Ishikawa (cell line): ENCODE measurements at regions not wholly inside any gene's neighbourhood (a gene's known extent, or its start where the extent isn't known, plus 50 kb on each side); places are given as distances from the start of the nearest gene placed in this dataset.

Experiments
- CEBPB ChIP-seq: IDR thresholded peaks from 2 replicates; pipeline ENCODE4 v1.6.1; 2012
- CREB1 ChIP-seq: IDR thresholded peaks from 2 replicates; pipeline ENCODE4 v1.6.1; 2012; ENCODE audit warnings: low read depth
- EGR1 ChIP-seq: IDR thresholded peaks from 2 replicates; pipeline ENCODE4 v1.6.1; 2012
- EP300 ChIP-seq: IDR thresholded peaks from 2 replicates; pipeline ENCODE4 v1.6.1; 2012; ENCODE audit warnings: borderline replicate concordance
- FOXM1 ChIP-seq: IDR thresholded peaks from 2 replicates; pipeline ENCODE4 v1.6.1; 2012; ENCODE audit warnings: low read depth, borderline replicate concordance
- NFIC ChIP-seq: IDR thresholded peaks from 2 replicates; pipeline ENCODE4 v1.6.1; 2012
- RAD21 ChIP-seq: IDR thresholded peaks from 2 replicates; pipeline ENCODE4 v1.6.1; 2012; ENCODE audit warnings: low read depth
- TAF1 ChIP-seq: IDR thresholded peaks from 2 replicates; pipeline ENCODE4 v1.6.1; 2012; ENCODE audit warnings: low read depth, mild to moderate bottlenecking
- TCF12 ChIP-seq: IDR thresholded peaks from 2 replicates; pipeline ENCODE4 v1.6.1; 2012; ENCODE audit warnings: low read depth
- TEAD4 ChIP-seq: IDR thresholded peaks from 2 replicates; pipeline ENCODE4 v1.6.1; 2012
- YY1 ChIP-seq: IDR thresholded peaks from 2 replicates; pipeline ENCODE4 v1.6.1; 2012; ENCODE audit warnings: low read depth
- ZBTB7A ChIP-seq: IDR thresholded peaks from 2 replicates; pipeline ENCODE4 v1.6.1; 2012; ENCODE audit warnings: low read depth
- TF ChIP-seq, protein P1 (sequence below): IDR thresholded peaks from 2 replicates; pipeline ENCODE4 v1.6.1; 2012
- TF ChIP-seq, protein P2 (sequence below): IDR thresholded peaks from 2 replicates; pipeline ENCODE4 v1.6.1; 2012
- TF ChIP-seq, protein P3 (sequence below): IDR thresholded peaks from 2 replicates; pipeline ENCODE4 v1.6.1; 2012; ENCODE audit warnings: low read depth, mild to moderate bottlenecking

GRCh38 chr2:221346411-221346810 lies 225.7 kb downstream of the EPHA4 start:
- TF ChIP-seq, protein P1, sequence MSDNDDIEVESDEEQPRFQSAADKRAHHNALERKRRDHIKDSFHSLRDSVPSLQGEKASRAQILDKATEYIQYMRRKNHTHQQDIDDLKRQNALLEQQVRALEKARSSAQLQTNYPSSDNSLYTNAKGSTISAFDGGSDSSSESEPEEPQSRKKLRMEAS: no peak
- TF ChIP-seq CEBPB: no peak
- no peak for TF ChIP-seq EP300

- TF ChIP-seq, protein P2, sequence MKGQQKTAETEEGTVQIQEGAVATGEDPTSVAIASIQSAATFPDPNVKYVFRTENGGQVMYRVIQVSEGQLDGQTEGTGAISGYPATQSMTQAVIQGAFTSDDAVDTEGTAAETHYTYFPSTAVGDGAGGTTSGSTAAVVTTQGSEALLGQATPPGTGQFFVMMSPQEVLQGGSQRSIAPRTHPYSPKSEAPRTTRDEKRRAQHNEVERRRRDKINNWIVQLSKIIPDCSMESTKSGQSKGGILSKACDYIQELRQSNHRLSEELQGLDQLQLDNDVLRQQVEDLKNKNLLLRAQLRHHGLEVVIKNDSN: no peak
- TF ChIP-seq TCF12: no peak
These were observed 224.6 kb downstream of the EPHA4 start for GRCh38 chr2:221347471-221347870.

- TF ChIP-seq TAF1 (no peak), YY1 (no peak), TEAD4 (no peak)
- TF ChIP-seq, protein P1: no peak
- TF ChIP-seq, protein P2: no peak
These were observed 221.5 kb downstream of the EPHA4 start for GRCh38 chr2:221350616-221351015.

DNA sequence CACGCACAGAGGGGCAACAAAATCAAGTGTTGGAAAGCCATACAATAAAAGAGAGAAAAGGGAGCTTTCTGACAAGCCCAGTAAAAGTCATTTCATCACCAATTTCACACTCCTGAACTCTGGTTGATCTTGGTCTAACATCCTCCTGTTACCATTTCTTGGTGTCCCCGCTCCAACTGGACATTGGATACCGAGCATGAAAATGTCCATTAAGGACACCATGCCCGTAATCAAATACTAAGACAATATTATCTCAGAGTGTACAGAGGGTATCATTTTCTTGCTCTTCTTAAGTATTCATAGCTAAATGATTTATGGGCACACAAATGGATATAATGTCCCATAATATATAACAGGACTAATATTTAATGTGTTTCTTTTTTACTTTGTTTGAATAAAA lies 218.9 kb downstream of the EPHA4 start:
- TF ChIP-seq ZBTB7A (no peak), FOXM1 (no peak), TAF1 (no peak), TCF12 (no peak), EP300 (no peak), YY1 (no peak), RAD21 (no peak), EGR1 (no peak), NFIC (no peak), TEAD4 (no peak), CREB1 (no peak), CEBPB (no peak)
- TF ChIP-seq, protein P3, sequence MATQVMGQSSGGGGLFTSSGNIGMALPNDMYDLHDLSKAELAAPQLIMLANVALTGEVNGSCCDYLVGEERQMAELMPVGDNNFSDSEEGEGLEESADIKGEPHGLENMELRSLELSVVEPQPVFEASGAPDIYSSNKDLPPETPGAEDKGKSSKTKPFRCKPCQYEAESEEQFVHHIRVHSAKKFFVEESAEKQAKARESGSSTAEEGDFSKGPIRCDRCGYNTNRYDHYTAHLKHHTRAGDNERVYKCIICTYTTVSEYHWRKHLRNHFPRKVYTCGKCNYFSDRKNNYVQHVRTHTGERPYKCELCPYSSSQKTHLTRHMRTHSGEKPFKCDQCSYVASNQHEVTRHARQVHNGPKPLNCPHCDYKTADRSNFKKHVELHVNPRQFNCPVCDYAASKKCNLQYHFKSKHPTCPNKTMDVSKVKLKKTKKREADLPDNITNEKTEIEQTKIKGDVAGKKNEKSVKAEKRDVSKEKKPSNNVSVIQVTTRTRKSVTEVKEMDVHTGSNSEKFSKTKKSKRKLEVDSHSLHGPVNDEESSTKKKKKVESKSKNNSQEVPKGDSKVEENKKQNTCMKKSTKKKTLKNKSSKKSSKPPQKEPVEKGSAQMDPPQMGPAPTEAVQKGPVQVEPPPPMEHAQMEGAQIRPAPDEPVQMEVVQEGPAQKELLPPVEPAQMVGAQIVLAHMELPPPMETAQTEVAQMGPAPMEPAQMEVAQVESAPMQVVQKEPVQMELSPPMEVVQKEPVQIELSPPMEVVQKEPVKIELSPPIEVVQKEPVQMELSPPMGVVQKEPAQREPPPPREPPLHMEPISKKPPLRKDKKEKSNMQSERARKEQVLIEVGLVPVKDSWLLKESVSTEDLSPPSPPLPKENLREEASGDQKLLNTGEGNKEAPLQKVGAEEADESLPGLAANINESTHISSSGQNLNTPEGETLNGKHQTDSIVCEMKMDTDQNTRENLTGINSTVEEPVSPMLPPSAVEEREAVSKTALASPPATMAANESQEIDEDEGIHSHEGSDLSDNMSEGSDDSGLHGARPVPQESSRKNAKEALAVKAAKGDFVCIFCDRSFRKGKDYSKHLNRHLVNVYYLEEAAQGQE: no peak
- TF ChIP-seq, protein P2: no peak
- TF ChIP-seq, protein P1: no peak

- TF ChIP-seq CEBPB (no peak), YY1 (no peak), NFIC (no peak), CREB1 (no peak), FOXM1 (no peak), TAF1 (no peak), EP300 (no peak), TEAD4 (no peak), RAD21 (no peak), ZBTB7A (no peak), TCF12 (no peak), EGR1 (no peak)
- TF ChIP-seq, protein P2: no peak
- TF ChIP-seq, protein P3: no peak
- TF ChIP-seq, protein P1: no peak
These were observed 211.8 kb downstream of the EPHA4 start for GRCh38 chr2:221360312-221360711.

DNA sequence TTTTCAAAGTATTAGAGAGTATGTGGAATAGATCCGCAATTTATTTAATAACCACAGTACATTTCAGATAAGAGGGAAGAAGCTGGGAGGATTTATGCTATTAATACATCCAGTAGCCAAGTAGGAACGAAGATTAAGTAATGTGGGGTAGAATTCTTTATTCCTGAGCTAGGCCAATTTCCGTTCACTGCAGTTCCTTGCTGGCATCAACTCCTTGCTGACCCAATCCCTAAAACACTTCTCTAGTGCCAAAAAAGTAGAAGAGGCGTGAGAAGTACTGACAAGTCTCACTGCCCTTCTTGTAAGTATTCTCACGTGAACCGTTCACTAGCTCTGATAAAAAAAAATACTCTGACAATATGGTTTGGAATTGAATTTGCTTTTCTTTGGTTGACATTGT lies 211.4 kb downstream of the EPHA4 start:
- TF ChIP-seq EP300 (no peak), NFIC (no peak), EGR1 (no peak), FOXM1 (no peak), TEAD4 (no peak), RAD21 (no peak), ZBTB7A (no peak), TAF1 (no peak)
